HuH-7.5 (cell line): ENCODE measurements at regions not wholly inside any gene's neighbourhood (a gene's known extent, or its start where the extent isn't known, plus 50 kb on each side); places are given as distances from the start of the nearest gene placed in this dataset.

Experiments used
- DNase-seq: peaks from one replicate; pipeline ENCODE4 v3.0.0; 2011; ENCODE audit warnings: low spot score

DNA sequence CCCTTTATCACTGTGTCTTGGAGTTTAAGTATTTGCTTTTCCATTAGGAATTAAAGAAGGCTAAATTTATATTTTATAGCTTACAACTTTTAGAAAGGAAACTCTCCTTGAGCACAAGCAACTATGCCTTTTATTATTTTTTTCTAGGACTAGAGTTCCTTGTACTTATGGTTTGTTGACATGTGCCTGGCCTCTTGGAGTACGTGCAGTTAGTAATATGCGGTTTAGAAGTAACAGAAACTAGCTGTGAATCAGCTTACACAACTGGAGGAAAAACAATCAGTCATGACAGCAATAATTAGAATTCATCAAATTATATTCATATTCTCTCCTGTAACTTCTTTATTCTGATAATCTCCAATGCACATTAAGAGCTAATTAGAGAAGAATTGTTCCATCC, 428.7 kb downstream of the AEBP2 start:
- no peak for DNase-seq

DNA sequence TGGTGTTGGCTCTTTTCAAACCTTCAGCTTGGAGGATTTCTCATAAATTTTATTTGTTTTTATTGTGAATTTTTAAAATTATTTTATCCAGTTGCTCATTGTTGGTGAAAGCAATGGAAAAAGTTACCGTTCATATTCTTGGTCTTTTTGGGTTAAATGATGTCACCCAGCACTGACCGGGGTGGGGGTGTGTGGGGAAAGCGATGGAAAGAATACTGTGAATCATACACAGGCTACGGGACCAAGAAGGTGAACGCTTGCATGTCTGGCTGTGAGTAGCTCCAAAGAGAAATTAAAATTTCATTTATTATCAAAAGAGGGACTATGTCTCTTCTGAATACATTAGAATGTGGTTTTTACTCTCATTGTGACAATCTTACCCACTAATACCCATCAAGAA, 430.1 kb downstream of the AEBP2 start:
- DNase-seq, result no peak

DNA sequence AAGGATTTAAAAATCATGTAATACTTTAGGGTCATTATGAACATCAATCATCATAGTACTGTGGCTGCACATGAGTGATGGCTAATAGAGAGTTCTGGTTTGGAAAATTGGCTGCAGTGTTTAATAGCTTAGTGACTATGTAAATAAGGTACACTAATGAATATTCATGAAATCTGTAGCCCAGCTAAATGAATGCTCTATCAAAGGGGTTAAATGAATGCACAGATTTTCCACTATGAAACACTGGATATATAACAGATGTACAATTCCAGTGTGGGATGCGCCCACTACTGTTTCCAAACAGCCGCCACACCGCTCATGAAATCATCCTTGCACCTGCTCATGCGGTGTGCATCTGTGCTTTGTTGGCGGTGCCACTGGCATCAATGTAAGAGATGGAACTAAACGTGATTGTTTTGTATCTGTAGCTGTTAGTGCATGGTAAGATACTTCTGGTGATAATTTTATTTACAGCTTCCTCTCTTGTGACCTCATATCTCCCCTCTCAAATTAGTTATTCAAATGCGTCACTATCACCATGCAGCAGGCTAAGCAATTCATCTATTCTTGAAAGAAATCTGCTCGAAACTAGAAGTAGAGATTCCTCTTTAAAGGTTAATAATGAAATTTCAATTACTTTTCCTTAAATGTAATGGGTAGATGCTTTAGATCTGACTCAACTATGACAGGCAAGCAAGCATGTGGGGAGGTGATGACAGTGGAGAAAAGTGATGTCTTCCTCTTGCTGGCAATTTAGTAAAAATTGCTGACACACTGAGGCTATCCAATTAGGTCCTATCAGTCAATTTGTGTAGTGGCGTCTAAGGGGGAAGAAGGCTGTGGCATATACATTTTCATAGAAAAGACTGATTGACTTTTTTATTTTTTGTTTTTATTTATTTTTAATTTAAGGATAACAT, 433.6 kb downstream of the AEBP2 start:
- DNase-seq, result no peak

DNA sequence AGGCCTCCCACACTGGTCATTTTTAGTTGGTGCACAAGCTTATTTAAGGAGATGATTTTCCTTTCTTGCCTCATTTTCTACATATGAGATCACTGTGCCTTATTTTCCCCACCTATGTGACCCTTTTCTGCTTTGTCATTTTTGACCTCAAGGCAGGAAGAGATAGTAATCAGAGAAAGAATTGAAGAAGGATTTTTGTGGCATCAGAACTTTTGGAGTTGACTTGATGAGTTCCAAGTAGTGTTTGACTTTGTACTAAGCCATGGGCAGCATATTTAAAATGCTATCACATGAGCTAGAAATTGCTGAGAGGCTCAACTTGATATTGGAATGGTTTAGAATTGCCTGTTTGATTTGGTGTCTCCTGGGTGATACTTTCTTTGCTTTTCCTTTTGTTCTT, 440.8 kb downstream of the AEBP2 start:
- DNase-seq, result no peak

DNA sequence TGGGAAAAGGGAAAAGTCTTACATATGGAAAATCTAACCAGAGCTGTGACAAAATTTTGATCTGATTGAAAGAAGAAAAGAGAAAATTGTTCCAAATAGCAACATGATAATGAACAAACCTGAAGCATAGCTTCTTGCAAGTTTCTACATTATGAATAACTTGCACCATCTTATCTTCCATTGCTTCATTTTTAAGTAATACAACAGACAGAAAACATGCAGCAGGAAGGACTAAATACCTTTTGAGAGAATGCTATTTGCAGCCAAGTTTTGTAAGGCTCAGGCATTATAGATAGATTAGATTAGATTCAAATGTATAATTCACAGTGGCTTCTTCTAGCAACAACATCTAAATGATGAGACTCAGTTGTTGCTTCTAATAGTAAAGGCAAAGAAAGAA, 441.4 kb downstream of the AEBP2 start:
- no peak for DNase-seq

DNA sequence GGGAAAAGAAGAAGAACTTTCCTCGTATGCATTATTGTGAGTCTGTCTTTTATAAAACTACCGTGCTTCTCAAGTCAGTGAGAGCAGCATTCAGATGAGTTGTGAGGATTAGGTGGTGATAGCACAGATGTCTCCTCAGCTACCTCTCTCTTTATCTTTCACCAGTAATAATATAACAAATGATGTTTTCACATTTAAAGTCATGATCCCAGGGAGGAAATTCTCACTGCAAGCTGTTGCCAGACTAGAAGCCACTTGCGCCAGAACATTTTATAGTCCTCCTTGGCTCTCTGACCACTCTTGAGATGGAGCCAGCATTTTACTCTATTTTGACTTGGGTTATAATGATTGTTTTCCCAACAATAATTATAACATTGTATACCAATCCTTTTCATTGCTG, 443.1 kb downstream of the AEBP2 start:
- DNase-seq, result no peak

DNA sequence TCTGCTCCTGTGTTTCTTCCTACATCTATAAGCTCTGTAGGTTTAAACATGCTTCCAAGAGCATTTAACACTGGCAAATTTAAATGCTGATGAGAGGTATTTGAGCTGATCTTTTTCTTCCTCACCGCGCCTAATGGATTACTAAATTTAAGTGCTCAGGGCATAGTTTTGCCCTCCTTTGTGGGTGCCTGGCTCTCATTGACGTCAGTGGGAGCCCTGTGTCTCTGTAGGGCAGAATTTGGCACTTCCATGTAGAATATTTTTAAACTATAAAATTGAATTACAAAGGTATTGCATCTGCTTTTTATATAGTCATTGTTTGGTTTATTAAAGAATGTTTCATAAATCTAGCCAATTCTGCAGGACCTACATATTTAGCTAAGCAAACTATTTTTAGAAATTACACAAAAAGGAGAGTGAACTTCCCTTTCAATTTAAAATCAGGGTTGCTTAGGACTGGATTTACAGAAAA, 444.8 kb downstream of the AEBP2 start:
- no peak for DNase-seq

DNA sequence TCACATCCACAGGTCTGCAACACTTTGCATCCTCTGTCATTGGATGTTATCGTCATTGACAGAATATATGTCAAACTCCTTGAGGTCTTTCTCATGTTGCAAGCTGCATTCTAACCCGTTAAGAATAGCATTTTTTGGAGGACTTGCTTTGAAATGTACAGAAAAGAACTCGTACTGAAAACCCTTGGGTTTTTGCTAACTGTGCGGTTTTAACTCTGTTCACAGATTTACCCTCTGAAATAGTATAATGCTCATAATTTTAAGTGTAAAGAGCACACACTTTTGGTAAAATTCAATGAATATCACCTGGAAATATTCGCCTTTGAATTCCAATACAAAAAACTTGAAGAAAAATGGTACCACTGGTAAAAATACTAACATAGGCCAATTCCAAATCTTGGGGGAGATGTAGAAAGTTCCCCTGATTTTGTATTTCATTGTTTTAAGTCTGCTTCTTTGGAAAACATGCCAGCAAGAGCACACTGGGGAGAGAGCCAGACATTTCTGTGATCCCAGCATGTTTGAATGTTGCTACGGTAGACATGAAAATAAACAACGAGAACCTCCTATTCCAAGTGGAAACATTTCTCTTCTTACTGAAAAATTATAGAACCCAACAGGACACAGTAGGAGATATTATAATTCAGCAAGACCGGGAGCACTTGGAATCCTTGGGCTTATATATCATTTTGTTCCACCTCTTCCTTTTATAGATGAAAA, 446.0 kb downstream of the AEBP2 start:
- DNase-seq, result no peak

DNA sequence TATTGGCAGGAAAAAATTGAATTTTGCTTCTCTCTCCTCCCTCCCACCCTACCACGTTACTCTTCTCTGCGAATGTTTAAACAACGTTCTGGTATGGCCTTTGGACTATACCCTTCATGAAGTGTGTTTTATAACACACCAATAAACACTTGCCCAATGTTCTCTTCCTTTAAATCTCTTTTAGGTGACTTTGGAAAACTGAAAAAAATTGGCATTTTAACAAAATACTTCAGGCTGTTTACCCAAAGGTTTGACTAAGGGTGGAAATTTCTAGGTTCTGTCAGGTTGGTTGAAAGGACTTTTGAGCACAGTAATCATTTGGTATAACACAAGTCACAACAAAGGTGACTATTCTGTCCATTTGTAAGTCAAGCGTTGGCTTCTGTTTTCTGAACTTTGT, 446.8 kb downstream of the AEBP2 start:
- DNase-seq, result no peak

DNA sequence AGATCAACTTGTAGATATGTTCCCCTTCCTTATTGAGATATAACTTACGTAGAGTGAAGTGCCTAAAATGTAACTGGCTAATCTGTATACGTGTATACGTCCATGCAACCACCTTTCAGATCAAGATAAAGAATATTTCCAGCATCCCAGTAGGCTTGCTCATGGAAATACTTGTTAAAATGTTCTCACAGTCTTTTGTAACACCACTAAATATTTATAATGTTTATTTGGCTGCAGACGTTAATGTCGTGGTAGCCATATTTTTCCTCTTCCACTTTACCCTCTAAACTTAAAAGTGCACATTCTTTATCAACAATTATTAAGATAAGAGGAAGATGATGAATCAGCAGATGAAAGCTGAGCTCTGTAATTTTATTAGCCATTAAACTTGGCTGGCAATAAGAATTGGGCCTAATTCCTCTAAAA, 447.4 kb downstream of the AEBP2 start:
- DNase-seq, result no peak

DNA sequence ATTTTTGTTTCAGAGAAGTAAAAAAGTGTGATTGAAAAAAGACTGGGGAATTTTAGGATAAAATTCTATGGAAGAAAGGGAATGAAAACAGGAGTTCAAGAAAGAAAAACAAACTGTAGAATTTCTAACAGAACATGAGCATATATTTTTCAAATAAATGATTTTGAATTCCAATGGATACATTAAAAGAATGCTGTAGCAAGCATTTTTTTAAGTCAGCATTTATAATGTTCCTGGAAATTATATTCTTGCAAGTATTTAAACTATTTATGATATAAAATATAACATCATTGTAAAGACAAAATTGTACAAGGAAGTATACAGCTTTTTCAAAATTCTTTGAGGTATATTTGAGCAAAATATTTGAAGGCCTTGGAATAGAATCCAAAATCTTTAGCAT, 450.7 kb downstream of the AEBP2 start:
- no peak for DNase-seq

DNA sequence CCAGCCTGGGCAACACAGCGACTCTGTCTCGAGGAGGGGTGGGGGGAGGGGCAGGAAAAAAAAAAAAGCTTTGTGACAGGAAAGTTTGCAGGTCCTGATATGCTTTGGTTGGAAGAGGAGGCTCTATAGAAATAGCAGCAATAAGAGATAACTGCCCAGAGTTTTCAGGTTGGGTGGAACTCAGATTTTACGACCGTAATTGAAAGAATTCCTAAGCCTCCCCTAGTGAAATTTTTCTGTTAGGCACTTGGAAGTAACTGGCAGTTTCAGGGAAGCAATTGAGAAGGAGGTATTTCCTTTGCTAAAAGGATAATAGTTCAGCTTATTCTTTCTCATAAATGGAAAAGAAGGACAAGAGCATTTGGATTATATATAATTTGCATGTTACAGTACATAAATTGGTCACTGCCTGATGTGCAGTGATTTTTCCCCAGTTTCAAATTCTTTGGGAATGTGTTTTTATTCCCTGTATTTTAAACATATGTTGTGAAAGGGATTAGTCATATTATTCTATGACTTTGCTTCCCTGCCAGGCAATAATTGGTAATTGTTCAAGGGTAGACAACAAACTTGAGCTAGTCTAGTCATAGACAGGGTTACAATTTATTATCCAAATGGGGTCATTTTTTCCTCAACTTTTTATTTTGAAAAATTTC, 452.8 kb downstream of the AEBP2 start:
- no peak for DNase-seq

DNA sequence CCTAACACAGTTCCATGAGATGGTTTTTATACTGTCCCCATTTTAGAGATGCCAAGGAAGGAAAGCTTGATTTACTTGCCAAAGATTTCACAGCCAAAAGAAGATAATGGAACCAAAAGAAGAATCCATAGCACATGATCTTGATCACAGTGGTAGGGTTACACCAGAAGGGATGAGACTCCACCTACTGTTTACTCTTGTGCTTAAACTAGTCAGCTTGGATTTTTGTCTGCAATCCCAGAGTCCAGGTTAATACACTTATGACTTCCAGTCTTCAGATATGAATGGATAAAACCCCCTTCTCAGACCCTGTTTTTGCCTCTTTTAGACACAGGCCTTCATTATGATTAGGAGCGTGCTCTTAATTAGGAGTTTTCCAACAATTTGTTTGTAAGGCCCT, 454.2 kb downstream of the AEBP2 start:
- peak; percentile 14 for DNase-seq

DNA sequence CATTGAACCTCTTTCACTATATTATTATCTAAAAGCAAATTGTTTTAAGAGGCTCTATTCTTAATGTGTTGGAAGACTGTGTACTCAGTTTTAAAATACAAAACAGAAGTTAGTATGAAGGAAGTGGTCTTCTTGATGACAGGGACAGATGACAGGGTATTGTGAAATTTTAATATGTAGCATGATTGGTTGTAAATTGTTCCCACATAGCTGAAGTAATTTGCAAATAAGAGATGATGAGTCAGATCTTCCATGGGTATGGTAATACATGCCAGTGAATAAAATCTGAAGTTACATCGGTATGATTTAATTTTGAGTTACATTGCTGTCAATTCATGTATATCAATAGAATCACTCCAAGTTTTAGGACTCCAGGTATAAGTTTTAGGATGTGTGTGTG, 454.8 kb downstream of the AEBP2 start:
- no peak for DNase-seq

DNA sequence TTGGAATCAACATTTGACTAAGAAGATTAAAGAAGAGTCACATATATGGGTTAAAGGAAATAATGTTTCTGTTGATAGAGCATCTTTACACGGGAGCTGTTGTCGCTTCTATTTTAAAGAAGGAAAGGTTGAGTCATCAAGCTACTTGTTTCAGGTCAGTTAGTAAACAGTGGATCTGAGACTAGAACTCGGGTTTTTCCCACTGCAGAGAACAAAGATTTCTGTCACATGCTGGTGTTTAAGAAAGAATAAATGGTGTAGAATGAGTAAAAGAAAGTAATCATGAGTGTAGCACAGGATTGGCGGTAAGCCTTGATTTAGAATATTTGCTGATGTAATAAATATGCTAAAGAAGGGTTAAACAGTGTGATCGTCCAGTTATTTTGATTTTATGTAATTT, 455.5 kb downstream of the AEBP2 start:
- no peak for DNase-seq

DNA sequence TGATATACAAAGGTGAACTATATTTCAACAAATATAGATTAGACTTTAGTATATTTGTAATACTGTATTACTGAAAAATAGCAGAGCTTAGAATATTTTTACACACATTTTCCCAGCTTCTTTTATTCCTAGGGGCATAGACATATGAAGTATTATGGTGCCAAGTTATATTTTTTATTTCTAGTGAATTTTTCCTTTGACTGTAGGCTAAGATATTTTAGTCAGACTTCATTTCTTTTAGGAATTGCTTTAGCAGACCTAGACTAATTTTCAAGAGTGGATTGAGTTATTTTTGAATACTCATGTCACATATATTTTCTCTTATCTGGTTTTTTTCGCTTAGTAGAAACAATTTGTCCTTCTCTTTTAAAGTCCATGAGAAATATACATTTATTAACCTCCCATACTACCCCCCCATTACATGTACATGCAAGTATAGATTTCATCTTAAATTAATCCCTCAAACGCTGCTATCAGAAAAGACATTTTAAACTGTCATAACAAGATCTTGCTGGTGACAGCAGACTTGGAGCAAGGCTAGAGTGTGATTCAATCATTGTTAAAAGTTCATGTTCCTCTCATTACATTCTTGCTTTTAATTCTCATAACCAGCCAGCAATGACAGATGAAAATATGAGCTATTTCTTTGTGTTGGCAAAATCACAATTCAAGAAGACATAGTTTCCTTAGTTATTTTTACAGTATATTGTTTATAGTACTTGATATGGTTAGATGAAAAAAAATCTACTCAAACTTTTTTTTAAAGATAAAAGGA, 456.1 kb downstream of the AEBP2 start:
- no peak for DNase-seq

DNA sequence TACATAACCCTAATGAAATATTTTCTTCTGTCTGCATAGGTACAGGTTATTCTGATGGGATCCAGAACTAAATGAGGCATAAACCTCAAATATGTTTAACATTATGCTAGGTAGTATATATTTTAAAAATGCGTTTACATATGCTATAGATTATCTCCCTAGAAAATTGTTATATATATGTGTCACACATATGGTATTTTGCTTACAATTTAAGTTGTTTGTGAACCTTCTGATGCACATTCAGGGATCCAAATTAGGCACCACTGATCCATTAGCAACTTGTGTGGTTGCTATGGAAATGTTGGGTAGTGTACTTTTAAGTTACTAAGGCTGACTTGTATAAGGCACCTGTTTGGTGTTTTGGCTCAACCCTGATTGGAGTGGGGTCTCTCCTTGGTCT, 456.7 kb downstream of the AEBP2 start:
- no peak for DNase-seq

DNA sequence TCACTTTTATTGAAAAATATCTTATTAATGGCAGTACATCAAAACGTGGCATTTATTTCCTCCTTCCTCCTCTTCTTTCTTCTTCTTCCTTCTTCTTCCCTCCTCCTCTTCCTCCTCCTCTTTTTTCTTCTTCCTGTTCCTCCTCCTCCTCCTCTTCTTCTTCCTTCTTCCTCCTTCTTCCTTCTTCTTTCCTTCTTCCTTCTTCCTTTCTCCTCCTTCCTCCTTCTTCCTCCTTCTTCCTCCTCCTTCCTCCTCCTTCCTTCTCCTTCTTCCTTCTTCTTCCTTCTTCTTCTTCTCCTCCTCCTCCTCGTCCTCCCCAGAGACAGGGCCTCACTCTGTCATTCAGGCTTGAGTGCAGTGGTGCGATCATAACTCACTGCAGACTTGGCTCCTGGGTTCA, 457.2 kb downstream of the AEBP2 start:
- DNase-seq, result no peak

DNA sequence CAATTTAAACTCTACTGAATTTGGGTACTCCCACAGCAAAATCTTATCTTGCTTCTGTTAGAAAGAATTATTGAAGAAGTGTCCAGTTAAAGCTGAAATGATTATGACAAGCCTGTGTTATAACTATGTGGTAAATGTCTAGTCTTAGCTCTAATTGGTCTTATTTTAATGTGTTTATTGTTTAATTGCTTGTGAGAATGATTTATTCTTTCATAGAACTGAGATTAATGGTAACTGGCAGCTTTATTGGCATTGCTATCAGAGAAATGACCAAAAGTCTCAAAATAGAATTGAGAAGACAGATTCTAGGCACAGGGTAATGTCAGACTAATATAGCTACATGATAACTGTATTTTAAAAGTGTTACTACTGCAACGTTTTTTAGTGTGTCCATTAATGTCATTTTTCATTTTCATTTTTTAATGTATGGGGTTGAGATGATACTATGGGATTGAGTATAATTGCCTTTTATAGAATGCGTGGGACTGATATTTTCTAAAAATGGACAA, 458.7 kb downstream of the AEBP2 start:
- no peak for DNase-seq

DNA sequence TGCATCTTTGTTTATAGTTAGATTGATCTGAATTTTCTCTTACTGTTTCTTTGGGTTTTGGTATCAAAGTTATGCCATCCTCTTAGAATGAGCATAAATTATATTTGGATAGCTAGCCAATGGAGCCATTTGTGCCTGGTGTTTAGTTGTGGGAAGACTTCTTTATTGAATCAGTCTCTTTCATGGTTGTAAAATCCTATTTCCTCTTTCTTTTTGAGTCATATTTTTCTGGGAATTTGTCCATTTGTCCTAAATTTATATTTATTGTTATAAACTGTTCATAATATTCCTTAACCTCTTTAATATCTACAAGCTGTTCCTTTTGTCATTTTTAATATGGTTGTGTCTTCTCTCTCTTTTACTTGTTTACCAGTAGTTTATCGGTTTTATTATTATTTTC, 462.5 kb downstream of the AEBP2 start:
- no peak for DNase-seq

DNA sequence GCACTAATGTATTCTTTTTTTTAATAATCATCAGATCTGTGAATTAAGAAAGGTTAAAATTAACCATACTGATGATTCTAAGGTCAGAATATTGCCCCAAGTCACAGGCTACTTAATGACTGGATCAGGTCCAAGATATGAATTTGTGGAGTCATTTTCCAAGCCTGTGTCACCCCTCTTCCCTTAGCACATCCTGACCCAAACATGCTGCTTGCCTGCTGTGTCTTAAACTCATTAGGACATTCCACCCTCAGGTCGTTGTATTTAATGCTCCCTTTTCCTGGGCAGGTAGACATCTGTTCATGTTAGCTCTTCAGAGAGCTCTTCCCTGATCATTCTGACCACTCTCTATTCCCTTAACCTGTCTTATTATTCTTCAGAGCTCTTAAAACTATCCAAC, 463.5 kb upstream of the PDE3A start:
- DNase-seq, result no peak

DNA sequence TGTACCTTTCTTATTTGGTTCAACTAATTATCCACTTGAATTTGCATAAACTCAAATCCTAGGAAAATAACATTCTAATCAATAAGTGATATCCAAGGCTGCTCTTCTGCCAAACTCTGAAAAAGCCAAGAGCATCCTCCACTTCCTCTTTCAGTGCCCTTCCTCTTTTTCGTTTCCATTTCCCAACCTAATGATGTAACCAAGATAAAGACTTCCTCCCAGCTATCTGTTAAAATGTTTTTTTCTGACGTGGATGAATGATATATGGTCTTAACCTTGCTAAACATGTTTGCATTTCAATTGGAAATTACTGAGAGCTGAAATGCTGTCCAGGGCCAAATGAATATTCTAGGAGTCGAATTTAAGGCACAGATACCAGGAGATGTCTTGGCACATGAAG, 459.5 kb upstream of the PDE3A start:
- DNase-seq, result no peak
